Spinal cord (tissue), 9 donors: ENCODE measurements at regions not wholly inside any gene's neighbourhood (a gene's known extent, or its start where the extent isn't known, plus 50 kb on each side); places are given as distances from the start of the nearest gene placed in this dataset.

Experiments
- DNase-seq, 6 donors: peaks; one replicate each; pipeline versions ENCODE4 v3.0.0 to v3.0.0-alpha.2; 2013 to 2015; ENCODE audit warnings: low spot score in 6 of 6, low read depth in 4 of 6
- H3K27ac ChIP-seq: one replicate; pipeline ENCODE4 v1.5.1; 2013; ENCODE audit warnings: low read depth, low read length, control low read depth
- H3K27me3 ChIP-seq: one replicate; pipeline ENCODE4 v1.6.1; 2013; ENCODE audit warnings: low read length; ENCODE audit not compliant: control insufficient read depth, insufficient read depth
- H3K36me3 ChIP-seq: one replicate; pipeline ENCODE4 v1.6.1; 2013; ENCODE audit warnings: low read length; ENCODE audit not compliant: control insufficient read depth, insufficient read depth
- H3K4me1 ChIP-seq: one replicate; pipeline ENCODE4 v1.6.1; 2013; ENCODE audit warnings: low read length; ENCODE audit not compliant: control insufficient read depth, insufficient read depth
- H3K4me3 ChIP-seq: one replicate; pipeline ENCODE4 v1.5.1; 2013; ENCODE audit warnings: low read depth, low read length, control low read depth
- H3K9me3 ChIP-seq: one replicate; pipeline ENCODE4 v1.6.1; 2013; ENCODE audit warnings: low read length; ENCODE audit not compliant: control insufficient read depth, insufficient read depth
- WGBS: methylation state at CpG from one replicate; pipeline ENCODE4 v1.1.5; 2013; ENCODE audit warnings: missing lambda C conversion rate; ENCODE audit not compliant: insufficient coverage; 5-methylcytosine and 5-hydroxymethylcytosine counted together
- donor health status: healthy.

DNA sequence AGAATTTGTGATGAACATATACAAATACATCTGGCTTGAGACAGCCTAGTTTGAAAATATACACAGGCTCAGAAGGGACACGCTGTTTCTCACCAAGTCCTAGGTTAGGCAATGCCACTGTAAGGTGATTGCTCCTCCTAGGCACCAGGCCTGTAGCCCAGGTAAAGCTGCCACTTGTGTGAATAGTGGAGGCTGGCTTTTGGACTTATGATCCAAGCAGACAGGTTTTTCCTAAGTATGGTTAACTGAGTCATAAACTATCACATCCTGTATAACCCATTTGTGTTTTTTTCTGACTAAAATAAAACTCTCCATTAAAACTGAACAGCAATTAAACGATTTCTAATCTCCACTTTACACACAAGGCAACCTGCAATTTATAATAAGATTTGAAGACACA is 81.0 kb downstream of the SEMA4F start:
- peaks cover 3% of the 10 kb centered on the region for H3K9me3 ChIP-seq
- no peak overlapping the region for H3K4me3 ChIP-seq
- H3K27me3 ChIP-seq: no peaks in the 10 kb centered on the region
- no peaks in the 10 kb centered on the region for H3K4me1 ChIP-seq
- no peak overlapping the region for H3K27ac ChIP-seq
- WGBS: 100% methylated on average over 1 of the region's 2 CpGs
- H3K36me3 ChIP-seq: no peaks in the 10 kb centered on the region
- DNase-seq: no peak

DNA sequence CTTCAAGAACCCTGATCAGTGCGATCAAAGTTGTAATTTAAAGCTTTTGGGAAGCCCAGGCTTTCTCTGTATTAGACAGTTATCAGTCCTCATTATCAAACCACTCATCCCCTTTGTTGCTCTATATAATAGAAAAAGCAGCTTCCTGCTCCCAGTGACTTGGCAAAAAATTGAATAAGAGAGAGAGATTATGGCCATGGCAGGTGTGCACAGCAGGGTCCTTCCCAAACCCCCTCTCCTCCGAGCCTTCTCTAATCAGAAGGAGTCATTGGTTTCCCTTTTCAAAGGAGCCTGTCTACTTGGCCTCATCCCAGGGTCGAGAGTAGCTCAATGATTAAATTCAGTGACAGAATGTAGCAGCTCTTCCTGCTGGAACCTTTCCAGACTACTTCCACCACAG is 81.5 kb downstream of the SEMA4F start:
- Histone ChIP-seq H3K4me3 (no peak overlapping the region), H3K27me3 (no peaks in the 10 kb centered on the region), H3K27ac (no peak overlapping the region), H3K4me1 (no peaks in the 10 kb centered on the region), H3K9me3 (peaks cover 3% of the 10 kb centered on the region), H3K36me3 (no peaks in the 10 kb centered on the region)
- peak in 2 of 6 donors; percentile 15 to 40 for DNase-seq
- WGBS: 19% methylated on average over 2 of the region's 3 CpGs

- Histone ChIP-seq H3K27me3 (no peaks in the 10 kb centered on the region), H3K4me3 (no peak overlapping the region), H3K9me3 (peaks cover 3% of the 10 kb centered on the region), H3K36me3 (no peaks in the 10 kb centered on the region), H3K27ac (no peak overlapping the region), H3K4me1 (no peaks in the 10 kb centered on the region)
- WGBS: no CpG with 5 or more reads among the region's 2 CpGs
- no peak for DNase-seq
Observed at GRCh38 chr2:74736589-74736988, 82.5 kb downstream of the SEMA4F start.

DNA sequence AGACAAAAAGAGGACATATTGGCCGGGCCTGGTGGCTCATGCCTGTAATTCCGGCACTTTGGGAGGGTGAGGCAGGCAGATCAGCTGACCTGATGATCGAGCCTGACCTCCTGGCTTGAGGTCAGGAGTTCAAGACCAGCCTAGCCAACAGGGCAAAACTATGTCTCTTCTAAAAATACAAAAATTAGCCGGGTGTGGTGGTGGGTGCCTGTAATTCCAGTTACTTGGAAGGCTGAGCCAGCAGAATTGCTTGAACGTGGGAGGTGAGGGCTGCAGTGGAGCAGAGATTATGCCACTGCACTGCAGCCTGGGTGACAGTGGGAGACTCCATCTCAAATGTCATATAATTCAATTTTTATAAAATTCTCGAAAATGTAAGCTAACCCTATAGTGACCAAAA is 84.5 kb downstream of the SEMA4F start:
- H3K27ac ChIP-seq: no peak overlapping the region
- no peaks in the 10 kb centered on the region for H3K36me3 ChIP-seq
- no peaks in the 10 kb centered on the region for H3K4me1 ChIP-seq
- H3K9me3 ChIP-seq: peaks cover 3% of the 10 kb centered on the region
- 50% methylated on average over 2 of the region's 6 CpGs for WGBS
- no peak for DNase-seq
- H3K4me3 ChIP-seq: no peak overlapping the region
- no peaks in the 10 kb centered on the region for H3K27me3 ChIP-seq

GRCh38 chr2:74739129-74739528 is 85.1 kb downstream of the SEMA4F start:
- H3K9me3 ChIP-seq: peaks cover 3% of the 10 kb centered on the region
- H3K36me3 ChIP-seq: no peaks in the 10 kb centered on the region
- H3K4me1 ChIP-seq: no peaks in the 10 kb centered on the region
- H3K27ac ChIP-seq: no peak overlapping the region
- no peak overlapping the region for H3K4me3 ChIP-seq
- no peaks in the 10 kb centered on the region for H3K27me3 ChIP-seq
- peak in 1 of 6 donors; percentile 27 for DNase-seq

GRCh38 chr2:74739733-74740241 is 85.7 kb downstream of the SEMA4F start:
- no peak for DNase-seq
- H3K27me3 ChIP-seq: no peaks in the 10 kb centered on the region
- peaks cover 3% of the 10 kb centered on the region for H3K9me3 ChIP-seq
- no peaks in the 10 kb centered on the region for H3K36me3 ChIP-seq
- no peak overlapping the region for H3K4me3 ChIP-seq
- H3K27ac ChIP-seq: no peak overlapping the region
- no peaks in the 10 kb centered on the region for H3K4me1 ChIP-seq
- 53% methylated on average over 4 of the region's 4 CpGs for WGBS

DNA sequence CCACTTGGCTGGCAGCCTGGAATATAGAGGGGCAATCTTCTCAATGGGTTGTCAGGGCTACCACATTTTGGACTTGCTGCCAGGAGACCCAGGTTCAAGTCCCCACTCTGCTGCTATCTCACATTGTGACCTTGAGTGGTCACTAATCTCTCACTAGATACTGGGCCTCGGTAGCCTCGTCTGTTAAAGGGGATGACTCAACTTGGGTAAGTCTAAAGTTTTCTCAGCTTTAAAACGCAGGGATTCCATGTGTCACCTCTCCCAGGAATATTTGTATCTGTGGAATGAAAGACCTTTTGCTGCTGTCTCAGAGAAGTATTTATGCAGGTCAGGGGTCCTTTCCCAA is 86.3 kb downstream of the SEMA4F start:
- H3K27me3 ChIP-seq: no peaks in the 10 kb centered on the region
- WGBS: no CpG with 5 or more reads among the region's 3 CpGs
- no peak overlapping the region for H3K27ac ChIP-seq
- H3K4me3 ChIP-seq: no peak overlapping the region
- peaks cover 3% of the 10 kb centered on the region for H3K9me3 ChIP-seq
- H3K4me1 ChIP-seq: no peaks in the 10 kb centered on the region
- no peaks in the 10 kb centered on the region for H3K36me3 ChIP-seq
- no peak for DNase-seq

- DNase-seq: no peak
- 34% methylated on average over 7 of the region's 13 CpGs for WGBS
- no peak overlapping the region for H3K27ac ChIP-seq
Observed at GRCh38 chr2:74740741-74741431, 86.8 kb downstream of the SEMA4F start.

GRCh38 chr2:74741629-74742028 is 87.6 kb downstream of the SEMA4F start:
- Histone ChIP-seq H3K4me1 (no peaks in the 10 kb centered on the region), H3K4me3 (no peak overlapping the region), H3K9me3 (peaks cover 1% of the 10 kb centered on the region), H3K27me3 (no peaks in the 10 kb centered on the region), H3K36me3 (no peaks in the 10 kb centered on the region), H3K27ac (no peak overlapping the region)
- no peak for DNase-seq
- 65% methylated on average over 2 of the region's 2 CpGs for WGBS

More at GRCh38 chr2:74740741-74741431, 86.8 kb downstream of the SEMA4F start:
- Histone ChIP-seq H3K4me3 (no peak overlapping the region), H3K9me3 (peaks cover 3% of the 10 kb centered on the region), H3K4me1 (no peaks in the 10 kb centered on the region), H3K27me3 (no peaks in the 10 kb centered on the region), H3K36me3 (no peaks in the 10 kb centered on the region)

- WGBS: 80% methylated on average over 1 of the region's 1 CpG
Observed at GRCh38 chr2:74742471-74742870, 88.4 kb downstream of the SEMA4F start.

More at GRCh38 chr2:74742471-74742870, 88.4 kb downstream of the SEMA4F start:
- H3K9me3 ChIP-seq: no peaks in the 10 kb centered on the region
- H3K4me3 ChIP-seq: no peak overlapping the region
- H3K36me3 ChIP-seq: no peaks in the 10 kb centered on the region
- H3K27ac ChIP-seq: no peak overlapping the region
- H3K27me3 ChIP-seq: no peaks in the 10 kb centered on the region
- DNase-seq: no peak
- H3K4me1 ChIP-seq: no peaks in the 10 kb centered on the region
